Uterus (tissue), 3 donors: ENCODE measurements at regions not wholly inside any gene's neighbourhood (a gene's known extent, or its start where the extent isn't known, plus 50 kb on each side); places are given as distances from the start of the nearest gene placed in this dataset.

Source experiments
- DNase-seq, 2 donors: peaks; one replicate each; pipeline ENCODE4 v3.0.0-alpha.2; 2019 to 2020
- H3K27ac ChIP-seq, 2 donors: fragments of 200-600 bp; sonication (generic); 1 replicate in 1 of 2; 2 replicates in 1 of 2; pipeline ENCODE4 v1.5.1; 2016 to 2018
- H3K27me3 ChIP-seq, 2 donors: fragments of 200-600 bp; sonication (generic); one replicate each; pipeline ENCODE4 v1.5.1; 2018 to 2019; ENCODE audit warnings: control low read depth in 1 of 2
- H3K36me3 ChIP-seq, 2 donors: fragments of 200-600 bp; sonication (generic); one replicate each; pipeline ENCODE4 v1.5.1; 2019; ENCODE audit warnings: control low read depth in 1 of 2
- H3K4me1 ChIP-seq, 2 donors: fragments of 200-600 bp; sonication (generic); one replicate each; pipeline ENCODE4 v1.5.1; 2018 to 2019; ENCODE audit warnings: control low read depth in 1 of 2
- H3K4me3 ChIP-seq, 2 donors: fragments of 200-600 bp; sonication (generic); 1 replicate in 1 of 2; 2 replicates in 1 of 2; pipeline ENCODE4 v1.5.1; 2018 to 2019; ENCODE audit warnings: mild to moderate bottlenecking in 1 of 2
- H3K9me3 ChIP-seq, 2 donors: fragments of 200-600 bp; sonication (generic); one replicate each; pipeline ENCODE4 v1.5.1; 2019; ENCODE audit warnings: control low read depth in 1 of 2
- CTCF ChIP-seq, 4 experiments: fragments of 200-600 bp in 2 of 4; fragments of 450-650 bp in 2 of 4; sonication (generic) in 2 of 4; IDR thresholded peaks; one replicate each; pipeline ENCODE4 v1.5.1; 2016 to 2019; ENCODE audit warnings: antibody characterized with exemption in 4 of 4, mild to moderate bottlenecking in 2 of 4, moderate library complexity in 1 of 4
- POLR2A ChIP-seq, 2 donors: fragments of 450-650 bp; IDR thresholded peaks; one replicate each; pipeline ENCODE4 v1.6.1; 2016; ENCODE audit warnings: antibody characterized with exemption in 2 of 2, mild to moderate bottlenecking in 1 of 2, moderate library complexity in 1 of 2
- intact Hi-C: fragments of 100-400 bp; cut with DNase I; formaldehyde crosslinking; loops from one replicate; pipeline ENCODE4 v1.15.1; 2023; ENCODE audit warnings: low total_unique reads
- donor health status: DM: yes; HTN: yes; CAD: no.

- Histone ChIP-seq H3K27ac (no peak overlapping the region), H3K9me3 (no peaks in the 10 kb centered on the region), H3K27me3 (no peaks in the 10 kb centered on the region), H3K4me1 (no peaks in the 10 kb centered on the region), H3K36me3 (no peaks in the 10 kb centered on the region), H3K4me3 (no peak overlapping the region)
- no peak for TF ChIP-seq POLR2A (IDR thresholded peaks at IDR 0.05)
- TF ChIP-seq CTCF (IDR thresholded peaks at IDR 0.05), result no peak
- intact Hi-C loops, result no loop called here
- DNase-seq, result no peak
These were observed 152.7 kb upstream of the HDAC4 start for GRCh38 chr2:239553376-239554000.

GRCh38 chr2:239552213-239552926, 151.6 kb upstream of the HDAC4 start:
- DNase-seq, result no peak
- Histone ChIP-seq H3K4me1 (no peaks in the 10 kb centered on the region), H3K27me3 (no peaks in the 10 kb centered on the region), H3K9me3 (no peaks in the 10 kb centered on the region), H3K4me3 (no peak overlapping the region), H3K27ac (no peak overlapping the region), H3K36me3 (no peaks in the 10 kb centered on the region)
- intact Hi-C loops, result no loop called here
- TF ChIP-seq POLR2A (IDR thresholded peaks at IDR 0.05) (no peak), CTCF (IDR thresholded peaks at IDR 0.05) (no peak)

- Histone ChIP-seq H3K27me3 (no peaks in the 10 kb centered on the region), H3K4me1 (no peaks in the 10 kb centered on the region), H3K27ac (no peak overlapping the region), H3K36me3 (no peaks in the 10 kb centered on the region), H3K4me3 (no peak overlapping the region), H3K9me3 (no peaks in the 10 kb centered on the region)
- TF ChIP-seq POLR2A (IDR thresholded peaks at IDR 0.05), result no peak
- no peak for TF ChIP-seq CTCF (IDR thresholded peaks at IDR 0.05)
- DNase-seq, result no peak
- intact Hi-C loops, result no loop called here
These were observed 150.4 kb upstream of the HDAC4 start for GRCh38 chr2:239551206-239551605.

GRCh38 chr2:239550357-239550756, 149.5 kb upstream of the HDAC4 start:
- no peaks in the 10 kb centered on the region for H3K27me3 ChIP-seq
- no peaks in the 10 kb centered on the region for H3K36me3 ChIP-seq
- H3K4me1 ChIP-seq, result no peaks in the 10 kb centered on the region
- no peak overlapping the region for H3K27ac ChIP-seq
- no peak overlapping the region for H3K4me3 ChIP-seq
- TF ChIP-seq CTCF (IDR thresholded peaks at IDR 0.05), result no peak
- TF ChIP-seq POLR2A (IDR thresholded peaks at IDR 0.05), result no peak
- intact Hi-C loops, result no loop called here
- no peak for DNase-seq
- no peaks in the 10 kb centered on the region for H3K9me3 ChIP-seq

GRCh38 chr2:239549711-239550255, 149.0 kb upstream of the HDAC4 start:
- no peaks in the 10 kb centered on the region for H3K4me1 ChIP-seq
- H3K27me3 ChIP-seq, result no peaks in the 10 kb centered on the region
- no peaks in the 10 kb centered on the region for H3K9me3 ChIP-seq
- no peaks in the 10 kb centered on the region for H3K36me3 ChIP-seq
- no peak overlapping the region for H3K27ac ChIP-seq
- no peak overlapping the region for H3K4me3 ChIP-seq
- DNase-seq, result no peak
- TF ChIP-seq CTCF (IDR thresholded peaks at IDR 0.05), result no peak
- TF ChIP-seq POLR2A (IDR thresholded peaks at IDR 0.05), result no peak
- intact Hi-C loops, result no loop called here
